Fibroblast of skin of right quadriceps (primary cell): ENCODE measurements at regions not wholly inside any gene's neighbourhood (a gene's known extent, or its start where the extent isn't known, plus 50 kb on each side); places are given as distances from the start of the nearest gene placed in this dataset.
A peak's percentile ranks its signal among the peaks of the same experiment; 100 is the strongest.
"Not testable (repeated sequence)": the region's sequence is repeated elsewhere in the genome, so short reads cannot be mapped to it uniquely, and the experiment has no call there.

Experiments used
- DNase-seq: peaks from one replicate; pipeline ENCODE4 v3.0.0-alpha.2; 2013

DNA sequence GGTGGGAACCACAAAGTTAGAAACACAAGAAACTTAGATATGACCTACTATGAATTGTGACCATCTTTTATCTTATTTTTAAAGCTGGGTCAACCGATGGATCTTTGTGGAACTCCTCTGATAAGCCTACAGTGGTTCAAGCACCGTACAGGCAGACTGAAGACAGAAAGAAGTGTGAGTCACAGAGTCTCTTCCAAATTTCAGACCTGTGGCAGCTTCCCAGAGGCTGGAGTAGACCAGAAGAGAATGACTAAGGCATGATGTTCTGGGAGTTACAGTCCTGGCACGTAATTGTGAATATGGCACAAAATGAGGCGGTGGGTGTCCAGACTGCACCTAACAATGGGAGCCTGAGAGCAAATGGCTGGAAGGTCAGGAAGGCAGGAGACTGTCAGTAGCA, 70.0 kb downstream of the LMO4 start:
- peak; percentile 80 for DNase-seq

DNA sequence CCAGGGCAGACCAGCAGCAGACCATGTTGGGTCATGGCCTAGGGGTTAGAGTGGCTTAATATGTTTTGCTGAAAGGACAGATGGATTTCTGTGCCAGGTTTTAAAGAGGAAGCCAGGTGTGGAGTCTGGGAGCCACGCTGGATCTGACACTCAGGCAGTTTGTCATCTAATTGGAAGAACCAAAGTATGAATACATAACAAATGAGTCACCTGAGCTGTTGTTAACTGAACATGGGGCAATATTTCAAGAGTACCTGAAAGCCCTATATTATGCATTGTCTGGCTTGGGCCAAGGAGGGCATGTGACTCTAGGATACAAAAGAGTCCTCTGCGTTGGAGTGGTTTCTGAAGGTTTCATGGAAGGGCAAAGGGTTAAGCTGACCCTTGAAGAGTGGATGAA, 70.6 kb downstream of the LMO4 start:
- DNase-seq: peak; percentile 31

DNA sequence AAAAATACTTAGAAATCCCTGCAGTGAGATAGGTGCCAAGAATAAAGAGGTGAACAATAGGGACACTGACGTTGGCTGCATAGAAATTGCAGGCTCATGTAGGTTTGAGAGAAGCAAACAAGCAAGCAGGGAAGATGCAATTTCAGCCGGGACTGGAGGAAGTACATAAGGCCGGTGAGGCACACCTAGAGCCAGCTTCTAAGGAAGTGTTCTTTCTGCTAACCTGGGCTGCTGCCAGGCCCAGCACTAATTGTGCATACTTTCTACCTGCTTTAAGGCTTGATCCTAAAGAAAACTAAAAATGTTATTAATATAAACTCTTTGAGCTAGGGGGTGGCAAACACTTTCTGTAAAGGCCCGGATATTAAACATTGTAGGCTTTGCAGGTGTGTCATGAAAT, 71.0 kb downstream of the LMO4 start:
- no peak for DNase-seq

DNA sequence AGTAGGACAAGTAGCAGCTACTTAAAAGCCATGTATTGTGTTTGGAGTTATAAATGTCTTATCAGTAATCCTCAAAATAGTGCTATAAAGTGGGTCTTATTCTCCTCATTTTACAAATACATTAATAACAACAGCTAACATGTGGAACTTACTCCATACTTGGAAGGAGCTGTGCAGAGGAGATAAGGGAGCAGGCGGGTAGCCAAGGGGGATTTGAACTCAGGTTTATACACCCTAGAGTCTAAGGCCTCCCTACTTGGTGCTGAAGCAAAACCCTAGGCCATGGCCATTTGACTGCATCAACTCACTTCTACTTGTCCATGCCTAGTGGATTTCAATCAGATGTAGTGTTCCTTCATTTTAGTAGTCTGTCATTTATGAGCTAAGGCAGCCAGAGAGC, 72.1 kb downstream of the LMO4 start:
- DNase-seq: no peak

DNA sequence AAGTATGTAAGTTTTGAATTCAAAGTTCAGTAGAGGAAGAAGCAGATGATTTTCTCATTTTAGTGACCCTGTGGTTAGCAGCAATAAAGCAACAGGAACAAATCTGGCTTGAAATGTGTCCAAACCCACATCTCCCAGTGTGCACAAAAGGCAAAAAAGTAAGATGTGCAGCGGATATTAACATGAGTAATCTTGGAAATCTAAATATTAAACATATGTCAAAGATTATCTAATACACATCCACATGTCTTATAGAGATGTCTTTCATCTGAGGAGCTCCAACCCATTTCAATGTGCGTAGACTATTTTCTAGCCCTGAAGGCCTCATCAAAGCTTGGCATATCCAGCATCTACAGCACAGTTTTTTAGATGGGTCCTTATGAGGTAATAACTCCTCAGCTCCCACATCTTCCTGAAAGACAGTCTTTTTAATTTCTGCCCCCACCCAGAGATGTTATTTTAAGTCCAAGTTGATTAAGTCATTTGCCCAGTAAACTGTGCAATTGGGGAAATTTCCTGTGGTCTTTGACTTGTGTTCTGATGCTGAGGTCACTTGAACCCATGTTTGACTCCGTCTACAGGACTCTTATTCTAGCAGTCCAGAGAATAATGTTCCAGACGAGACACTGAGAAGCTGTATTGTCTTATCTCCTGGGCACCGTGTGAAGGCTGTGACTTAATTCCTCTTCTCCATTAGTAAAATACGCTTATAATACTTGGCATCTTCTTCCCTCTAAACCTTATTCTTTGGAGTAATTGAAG, 73.7 kb downstream of the LMO4 start:
- peak; percentile 97 for DNase-seq

DNA sequence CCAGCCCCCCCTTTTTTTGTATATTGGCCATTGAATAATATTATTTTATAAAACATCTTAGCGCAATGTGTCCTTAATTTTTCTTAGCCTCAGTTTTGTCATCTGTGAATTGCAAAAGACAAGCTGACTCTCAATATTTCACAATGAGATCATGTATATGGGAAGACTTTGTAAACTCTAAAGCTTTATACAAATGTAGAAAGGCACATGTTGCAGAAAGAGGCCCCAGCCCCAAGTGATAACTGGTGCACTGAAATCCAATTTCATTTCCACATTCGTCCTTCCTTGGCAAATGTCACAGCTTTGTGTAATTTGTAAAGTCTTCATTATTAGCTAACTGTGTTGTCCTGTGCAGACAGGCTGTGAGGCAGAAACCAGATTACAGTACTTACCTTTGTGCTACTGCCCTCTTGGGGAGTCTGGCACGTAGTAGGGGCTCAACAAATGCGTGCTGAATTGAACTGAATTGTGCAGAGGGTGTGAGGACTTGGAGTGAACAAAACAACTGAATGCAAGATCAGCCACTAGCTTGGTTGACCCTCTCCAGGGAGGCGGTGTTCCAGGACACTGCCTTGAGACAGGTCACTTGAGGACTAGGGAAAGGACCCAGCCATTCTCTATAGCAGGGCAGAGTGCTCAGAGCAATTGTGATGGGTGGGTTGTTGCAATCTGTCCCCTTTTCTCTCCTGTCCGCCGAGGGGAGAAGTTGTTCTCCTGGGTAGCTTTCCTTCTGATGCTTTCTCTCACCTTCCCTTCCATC, 74.6 kb downstream of the LMO4 start:
- no peak for DNase-seq

DNA sequence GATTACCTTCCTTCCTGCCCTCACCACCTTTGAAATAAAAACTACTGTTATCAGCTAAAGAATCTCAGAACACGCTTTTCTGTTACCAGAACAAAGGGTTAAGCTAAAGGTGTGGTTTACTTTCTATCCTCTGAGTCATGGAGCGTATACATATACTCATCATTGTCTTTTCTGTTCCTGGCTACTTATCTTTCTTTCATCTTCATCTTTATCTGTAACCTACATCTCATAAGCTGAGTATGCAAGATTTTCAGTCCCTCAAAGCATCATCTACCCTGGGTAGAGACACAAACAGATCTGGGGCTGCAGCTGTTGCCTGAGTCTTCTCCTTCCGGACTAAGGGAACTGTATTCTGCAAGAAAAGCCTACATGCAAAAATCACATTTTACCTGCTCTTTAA, 75.6 kb downstream of the LMO4 start:
- no peak for DNase-seq

DNA sequence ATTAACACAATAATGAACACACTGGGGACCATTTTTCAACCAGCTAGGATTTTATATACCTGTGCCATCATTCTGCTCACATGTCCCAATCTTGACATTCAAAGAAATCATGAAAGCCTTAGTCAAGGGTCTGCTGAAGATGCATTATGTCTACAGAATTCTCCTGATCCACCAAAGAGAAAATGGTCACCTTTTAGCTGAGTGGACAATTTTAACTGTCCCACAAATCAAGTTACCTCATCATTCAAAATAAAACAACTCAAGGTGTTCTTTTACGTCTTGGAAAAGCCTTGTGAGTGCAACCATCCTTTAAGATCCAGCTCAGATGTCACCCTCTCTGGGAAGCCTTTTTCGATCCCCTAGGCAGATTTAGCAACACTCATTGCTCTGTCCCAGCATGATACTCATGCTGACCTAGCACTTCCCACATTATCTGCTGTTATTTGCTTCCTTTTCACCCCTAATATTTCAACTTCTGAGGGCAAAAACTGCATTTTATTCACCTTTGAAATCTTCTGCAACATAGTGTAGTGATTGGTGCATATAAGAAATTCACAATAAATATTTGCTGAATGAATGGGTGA, 80.1 kb downstream of the LMO4 start:
- no peak for DNase-seq

DNA sequence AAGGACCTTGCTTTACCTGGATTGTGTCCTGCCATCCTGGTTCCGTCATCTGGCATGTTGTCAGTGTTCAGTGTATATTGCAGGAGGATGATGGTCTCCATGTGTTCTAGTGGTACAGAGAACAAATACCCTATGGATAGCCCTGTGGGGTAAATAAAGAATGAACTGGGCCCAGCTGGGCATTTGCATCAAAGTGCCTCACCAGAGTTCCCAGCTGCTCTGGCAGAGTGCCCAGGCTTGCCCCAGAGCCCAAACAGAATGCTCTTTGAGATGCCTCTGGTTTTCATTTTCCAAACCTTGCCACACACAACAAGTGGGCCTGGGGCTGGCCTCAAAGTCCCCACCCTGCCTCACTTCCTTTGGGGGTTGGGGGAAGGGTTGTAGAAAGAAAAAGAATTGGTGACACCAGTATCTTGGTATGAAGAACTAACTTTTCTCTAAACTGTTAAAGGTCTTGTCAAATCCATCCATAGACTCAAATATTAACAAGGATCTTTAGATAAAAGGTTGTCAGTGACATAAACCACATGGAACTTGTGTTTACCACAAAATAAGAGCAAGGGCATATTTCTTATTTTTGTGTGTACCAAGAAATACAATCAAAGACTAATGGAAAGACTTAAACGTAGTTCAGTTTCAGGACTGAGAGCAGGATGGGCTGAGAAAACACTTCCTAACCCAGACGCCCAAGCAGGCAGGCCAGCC, 82.2 kb downstream of the LMO4 start:
- no peak for DNase-seq

DNA sequence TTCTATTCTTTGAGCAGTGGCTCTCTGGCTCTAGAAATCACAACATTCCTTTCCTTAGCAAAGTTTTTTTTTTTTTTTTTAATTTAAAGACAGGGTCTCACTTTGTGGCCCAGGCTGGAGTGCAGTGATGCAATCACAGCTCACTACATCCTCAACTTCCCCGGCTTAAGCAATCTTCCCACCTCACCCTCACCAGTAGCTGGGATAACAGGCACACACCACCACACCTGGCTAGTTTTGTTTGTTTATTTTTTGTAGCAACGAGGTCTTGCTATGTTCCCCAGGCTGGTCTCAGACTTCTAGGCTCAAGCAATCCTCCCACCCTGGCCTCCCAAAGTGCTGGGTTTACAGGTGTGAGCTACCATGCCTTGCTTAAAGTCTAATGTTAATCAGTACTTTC, 85.2 kb downstream of the LMO4 start:
- not testable (repeated sequence) for DNase-seq

DNA sequence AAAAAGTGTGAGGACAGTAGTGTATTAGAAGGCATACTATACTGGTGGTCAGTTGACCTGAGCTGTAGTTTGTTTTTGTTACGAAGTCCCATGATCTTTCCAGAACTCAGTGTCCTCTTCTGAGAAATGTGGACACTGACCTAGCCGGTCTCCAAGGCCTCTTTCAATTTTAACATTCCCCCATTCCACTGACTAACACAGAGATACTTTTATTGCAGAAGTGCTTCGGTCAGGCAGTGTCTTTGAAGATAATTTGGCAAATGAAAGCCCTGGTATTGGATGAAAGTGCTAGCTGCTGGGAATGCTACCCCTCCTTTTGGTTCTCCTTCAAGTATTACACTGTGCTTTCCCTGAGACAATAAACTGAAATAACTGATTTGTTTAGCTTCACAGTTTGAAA, 89.4 kb downstream of the LMO4 start:
- no peak for DNase-seq

DNA sequence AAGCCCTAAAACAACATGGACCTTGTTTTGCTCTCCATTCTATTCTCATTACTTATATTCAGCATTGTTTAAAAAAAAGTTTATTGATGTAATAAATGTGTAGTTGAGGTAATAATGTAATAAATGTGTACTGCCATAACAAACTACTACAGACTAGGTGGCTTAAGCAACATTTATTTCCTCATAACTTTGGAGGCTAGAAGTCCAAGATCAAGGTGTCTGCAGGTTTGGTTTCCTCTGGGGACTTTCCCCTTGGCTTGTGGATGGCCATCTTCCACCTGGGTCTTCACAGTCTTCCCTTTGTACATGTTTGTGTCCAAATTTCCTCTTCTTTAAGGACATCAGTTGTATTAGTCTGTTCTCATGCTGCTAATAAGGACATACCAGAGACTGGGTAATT, 93.1 kb downstream of the LMO4 start:
- DNase-seq: no peak

DNA sequence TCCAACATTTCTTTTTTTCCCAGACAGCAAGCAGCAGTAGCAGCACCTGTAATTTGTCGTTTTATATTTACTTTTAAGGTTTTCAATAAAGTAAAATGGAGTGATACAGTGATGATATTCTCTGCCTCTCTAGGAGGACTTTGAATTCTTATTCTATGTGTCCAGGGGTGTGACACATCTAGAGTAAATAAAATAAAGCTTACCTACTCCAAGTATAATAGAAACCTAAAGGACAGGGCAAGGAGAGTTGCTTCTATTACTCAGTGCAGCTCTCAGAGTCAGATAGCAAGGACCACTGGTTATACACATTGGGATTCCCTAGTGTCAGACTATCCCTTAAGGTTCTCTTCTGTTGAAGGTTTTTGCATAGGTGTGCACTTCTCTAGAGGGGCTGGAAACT, 95.9 kb downstream of the LMO4 start:
- DNase-seq: no peak

DNA sequence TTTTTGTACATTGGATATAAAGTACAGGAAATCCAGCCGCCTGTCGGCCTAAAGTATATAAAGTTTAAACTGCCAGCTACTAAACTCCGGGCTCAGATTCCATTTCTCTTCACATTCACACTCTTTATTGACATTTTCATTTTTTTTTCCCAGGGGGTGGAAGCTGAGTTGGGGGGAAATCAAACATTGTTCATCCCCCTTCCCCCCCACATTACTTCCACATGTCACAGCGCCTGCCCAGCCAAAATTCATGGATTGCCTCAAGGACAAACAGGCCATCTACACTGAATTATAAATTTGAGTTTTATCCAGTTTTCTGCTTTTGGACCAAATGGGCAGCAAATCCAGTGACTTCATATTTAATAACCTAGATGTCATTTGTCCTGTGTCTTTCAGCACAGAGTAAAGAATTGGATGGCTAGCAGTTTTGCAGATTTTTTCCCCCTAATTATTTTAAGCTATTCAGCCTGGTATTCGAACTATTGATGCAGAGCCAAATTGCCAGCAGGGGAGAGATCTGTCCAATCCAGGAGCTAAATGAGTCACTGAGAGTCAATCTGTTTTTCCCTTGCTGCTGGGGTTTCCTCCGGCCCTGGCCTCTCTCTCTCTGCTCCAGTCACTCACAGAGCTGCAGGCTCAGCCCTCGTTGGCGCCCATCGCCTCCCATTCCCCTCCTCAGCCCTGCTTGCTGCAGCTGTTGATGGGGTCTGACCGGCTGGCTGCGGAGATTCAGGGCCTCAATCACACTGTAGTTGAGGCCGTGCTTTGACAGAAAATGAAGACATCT, 98.0 kb downstream of the LMO4 start:
- DNase-seq: peak; percentile 67

DNA sequence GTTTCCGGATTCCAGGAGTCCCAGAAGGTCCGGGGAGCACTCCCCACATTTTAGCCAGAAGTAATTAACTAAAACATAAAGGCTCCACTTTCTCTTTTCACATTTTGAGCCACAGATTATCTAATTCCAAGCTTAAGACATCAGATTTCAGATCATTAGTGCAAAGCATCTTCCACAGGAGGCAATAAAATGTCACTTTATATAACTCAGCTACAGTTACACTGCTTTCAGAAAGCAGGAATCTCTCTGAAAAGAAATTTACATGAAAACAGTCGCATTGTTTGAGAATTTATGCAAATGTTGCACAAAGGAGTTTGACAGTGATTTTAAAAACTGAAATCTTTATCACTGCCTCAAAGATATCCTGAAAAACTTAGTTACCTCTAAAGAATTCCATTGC, 99.7 kb downstream of the LMO4 start:
- no peak for DNase-seq

DNA sequence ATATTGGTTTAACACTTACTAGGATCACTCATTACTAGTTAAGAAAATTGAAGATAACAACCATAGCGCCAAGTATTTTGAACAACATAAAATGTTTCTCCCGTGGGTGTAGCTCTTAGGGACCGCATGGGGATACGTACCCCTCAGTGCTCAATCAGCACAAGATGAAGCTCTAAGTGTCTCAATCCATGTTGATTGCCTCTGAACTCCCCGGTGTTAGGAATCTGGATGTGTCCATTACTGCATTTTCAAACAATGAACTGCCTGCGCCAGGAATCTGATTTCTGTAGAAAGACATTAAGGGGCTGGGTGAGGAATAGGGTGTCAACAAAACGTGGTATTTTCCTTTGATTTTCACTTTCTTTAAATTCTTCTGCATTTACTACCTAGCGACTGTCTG, 100.2 kb downstream of the LMO4 start:
- DNase-seq: no peak

DNA sequence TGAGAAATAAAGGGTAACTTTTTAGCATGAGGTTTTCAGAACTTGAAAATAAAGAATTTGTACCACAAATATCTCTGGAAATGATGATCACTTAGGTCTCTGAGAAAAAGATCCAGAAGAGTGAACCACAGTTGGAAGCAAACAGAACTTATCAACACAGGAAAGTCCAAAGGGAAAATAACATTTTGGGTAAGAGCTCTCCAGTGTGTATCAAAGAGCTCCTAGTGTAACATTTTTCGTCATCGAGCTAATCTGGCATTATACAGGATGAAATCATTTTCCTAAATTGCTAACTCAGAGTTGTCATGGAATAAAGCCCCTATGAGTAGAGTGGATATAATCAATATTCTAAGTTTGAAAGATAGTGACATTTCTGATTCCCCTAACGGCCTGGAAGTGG, 104.0 kb downstream of the LMO4 start:
- no peak for DNase-seq

DNA sequence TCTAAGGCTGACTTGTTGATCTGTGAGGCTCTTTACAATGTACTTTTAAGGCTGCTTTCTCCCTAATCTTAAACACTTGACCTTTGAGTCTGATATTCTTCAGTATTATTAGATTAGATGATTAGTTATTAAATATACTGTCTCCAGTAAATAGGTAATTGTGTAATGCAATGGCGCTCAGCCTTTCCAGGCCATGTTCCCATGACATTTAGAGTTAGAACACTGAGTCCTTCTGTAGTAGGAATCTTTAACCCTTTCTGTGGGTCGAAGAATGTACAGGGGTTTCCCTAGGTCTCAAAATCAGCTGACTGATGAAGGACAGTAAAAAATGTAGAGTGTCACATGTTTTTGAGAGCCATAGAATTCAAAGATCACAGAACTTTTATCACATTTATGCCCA, 104.4 kb downstream of the LMO4 start:
- DNase-seq: not testable (repeated sequence)

DNA sequence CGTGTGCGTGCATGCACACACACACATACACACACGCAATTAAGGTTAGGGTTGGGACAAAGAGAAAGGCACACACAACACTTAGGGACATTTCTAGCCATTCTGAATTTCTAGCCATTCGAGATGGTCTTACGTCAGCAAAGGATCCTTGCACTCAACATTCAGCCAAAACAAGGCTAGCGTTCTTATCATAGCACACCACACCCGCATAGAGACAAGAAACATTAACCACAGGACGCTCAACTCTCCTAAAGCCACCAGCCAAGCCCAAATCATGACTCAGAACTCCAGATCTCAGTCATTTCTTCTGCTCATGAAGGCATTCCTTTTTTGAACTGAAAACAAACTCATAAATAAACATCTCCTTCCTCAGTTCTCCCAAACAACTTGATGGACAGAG, 106.8 kb downstream of the LMO4 start:
- DNase-seq: no peak

DNA sequence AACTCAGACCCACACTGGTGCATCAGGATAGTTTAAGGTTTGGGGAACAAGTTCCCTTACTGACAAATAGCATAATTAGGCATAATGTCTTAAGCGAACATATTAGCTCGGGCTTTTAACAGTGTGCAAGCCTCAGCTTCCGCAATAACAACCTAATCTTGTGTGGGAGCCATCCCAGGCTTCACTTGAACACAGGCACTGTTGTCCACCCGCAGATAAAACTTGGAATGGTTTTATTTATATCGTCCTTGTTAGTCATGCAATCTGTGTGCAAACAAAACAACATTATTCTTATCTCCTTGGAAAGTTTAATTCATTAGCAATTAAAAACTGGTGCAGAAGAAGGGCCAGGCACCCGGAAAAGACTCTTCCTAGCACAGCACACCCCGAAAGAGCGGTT, 107.4 kb downstream of the LMO4 start:
- DNase-seq: not testable (repeated sequence)

DNA sequence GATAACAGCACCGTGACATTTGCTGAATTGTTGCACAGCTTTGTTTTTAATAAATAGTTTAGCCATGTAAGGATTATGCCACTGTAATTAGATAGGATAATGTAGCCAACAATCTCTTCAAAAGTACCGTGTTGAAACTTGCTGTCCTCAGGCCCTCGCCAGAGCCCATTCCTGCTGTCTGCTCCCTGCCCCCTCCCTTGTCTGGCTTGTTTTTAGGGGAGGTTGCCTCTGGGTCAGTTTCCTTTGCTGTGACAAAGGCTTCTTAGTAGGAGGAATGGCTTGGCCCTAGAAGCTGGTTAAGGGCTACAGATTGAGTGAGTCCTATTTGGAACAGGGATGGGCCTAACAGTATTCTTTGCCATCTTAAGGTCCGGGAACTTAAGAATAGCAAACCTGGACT, 107.9 kb downstream of the LMO4 start:
- no peak for DNase-seq

DNA sequence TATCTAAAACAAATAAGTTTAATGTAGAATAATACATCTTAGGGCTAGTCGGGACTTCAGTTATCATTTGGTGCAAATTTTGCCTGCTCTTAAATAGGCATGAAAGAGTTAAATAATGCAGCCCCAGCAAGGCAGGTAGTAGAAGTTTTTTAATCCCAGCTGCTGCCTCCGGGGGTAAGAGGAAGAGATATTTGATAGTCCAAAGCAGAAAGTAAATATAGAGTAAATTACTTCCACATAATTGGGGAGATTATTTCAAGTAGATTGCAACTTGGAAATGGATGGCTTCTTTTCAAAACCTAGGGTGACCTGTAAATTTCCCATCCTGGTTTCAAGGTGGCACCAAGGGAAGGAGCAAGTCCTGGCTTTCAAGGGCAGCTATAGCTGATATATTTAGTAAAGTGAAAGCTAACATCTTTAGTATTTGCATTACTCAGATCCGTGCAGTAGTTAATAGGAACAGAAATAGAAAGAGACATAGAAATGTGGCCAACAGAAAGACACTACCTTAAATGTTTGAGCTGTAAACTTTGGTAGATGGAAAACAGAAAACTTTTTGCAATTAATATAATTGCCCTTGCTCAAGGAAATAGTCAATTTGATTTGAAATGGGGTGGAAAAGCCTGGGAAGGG, 109.1 kb downstream of the LMO4 start:
- no peak for DNase-seq
